ENCODE measurements at regions not wholly inside any gene's neighbourhood (a gene's known extent, or its start where the extent isn't known, plus 50 kb on each side); places are given as distances from the start of the nearest gene placed in this dataset.

- Histone ChIP-seq H3K9me2 (ENCODE audit: low read depth, low read length) (no peaks in the 10 kb centered on the region), H3K27ac (ENCODE audit: low read depth, low read length, poor library complexity, severe bottlenecking) (no peak overlapping the region), H3K4me3 (ENCODE audit: low read depth, low read length, poor library complexity, severe bottlenecking) (no peak overlapping the region), H2AFZ (ENCODE audit: low read length) (no peak overlapping the region), H3K4me2 (ENCODE audit: low read length) (no peak overlapping the region), H3K4me1 (ENCODE audit: insufficient read depth, low read length, severe bottlenecking) (no peaks in the 10 kb centered on the region), H3K9ac (ENCODE audit: low read length) (no peak overlapping the region), H3K79me2 (ENCODE audit: insufficient read depth, low read length) (no peaks in the 10 kb centered on the region), H3K27me3 (ENCODE audit: insufficient read depth, low read length) (no peaks in the 10 kb centered on the region), H3K9me3 (ENCODE audit: low read length) (no peaks in the 10 kb centered on the region), H4K20me1 (ENCODE audit: insufficient read depth, low read length) (no peaks in the 10 kb centered on the region), H3F3A (ENCODE audit: insufficient read depth, low read length) (no peaks in the 10 kb centered on the region), H3K36me3 (ENCODE audit: insufficient read depth, low read length) (no peaks in the 10 kb centered on the region)
- no peak for TF ChIP-seq EZH2 (IDR thresholded peaks at IDR 0.05; ENCODE audit: borderline replicate concordance, low read length)
- TF ChIP-seq, protein P1, sequence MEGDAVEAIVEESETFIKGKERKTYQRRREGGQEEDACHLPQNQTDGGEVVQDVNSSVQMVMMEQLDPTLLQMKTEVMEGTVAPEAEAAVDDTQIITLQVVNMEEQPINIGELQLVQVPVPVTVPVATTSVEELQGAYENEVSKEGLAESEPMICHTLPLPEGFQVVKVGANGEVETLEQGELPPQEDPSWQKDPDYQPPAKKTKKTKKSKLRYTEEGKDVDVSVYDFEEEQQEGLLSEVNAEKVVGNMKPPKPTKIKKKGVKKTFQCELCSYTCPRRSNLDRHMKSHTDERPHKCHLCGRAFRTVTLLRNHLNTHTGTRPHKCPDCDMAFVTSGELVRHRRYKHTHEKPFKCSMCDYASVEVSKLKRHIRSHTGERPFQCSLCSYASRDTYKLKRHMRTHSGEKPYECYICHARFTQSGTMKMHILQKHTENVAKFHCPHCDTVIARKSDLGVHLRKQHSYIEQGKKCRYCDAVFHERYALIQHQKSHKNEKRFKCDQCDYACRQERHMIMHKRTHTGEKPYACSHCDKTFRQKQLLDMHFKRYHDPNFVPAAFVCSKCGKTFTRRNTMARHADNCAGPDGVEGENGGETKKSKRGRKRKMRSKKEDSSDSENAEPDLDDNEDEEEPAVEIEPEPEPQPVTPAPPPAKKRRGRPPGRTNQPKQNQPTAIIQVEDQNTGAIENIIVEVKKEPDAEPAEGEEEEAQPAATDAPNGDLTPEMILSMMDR (IDR thresholded peaks at IDR 0.05; ENCODE audit: low read length), result no peak
Measured at GRCh38 chr10:107492389-107492788, 327.9 kb upstream of the SORCS1 start.

DNA sequence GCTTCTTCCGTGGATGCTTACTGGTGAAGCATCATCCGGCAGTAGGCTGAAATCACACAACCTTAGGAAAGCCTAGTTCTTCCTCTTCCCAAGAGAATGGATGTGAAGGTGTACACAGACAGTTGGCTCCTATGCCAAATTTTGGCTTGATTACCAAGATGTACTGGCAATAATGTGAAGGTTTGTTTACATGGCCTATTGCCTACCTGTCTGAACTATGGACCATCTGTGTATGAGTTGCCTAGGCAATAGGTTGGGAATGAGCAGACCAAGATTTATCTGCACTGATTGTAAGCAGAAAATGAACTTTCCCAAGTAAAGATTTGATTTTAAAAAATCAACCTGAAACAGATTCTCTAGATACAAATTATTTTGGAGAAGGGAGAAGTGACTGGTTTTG lies 325.9 kb upstream of the SORCS1 start:
- no peak overlapping the region for H3K27ac ChIP-seq (ENCODE audit: low read depth, low read length, poor library complexity, severe bottlenecking)
- no peak overlapping the region for H3K9ac ChIP-seq (ENCODE audit: low read length)
- H3K79me2 ChIP-seq (ENCODE audit: insufficient read depth, low read length), result no peaks in the 10 kb centered on the region
- no peaks in the 10 kb centered on the region for H3K27me3 ChIP-seq (ENCODE audit: insufficient read depth, low read length)
- TF ChIP-seq, protein P1 (IDR thresholded peaks at IDR 0.05; ENCODE audit: low read length), result no peak
- no peak for TF ChIP-seq EZH2 (IDR thresholded peaks at IDR 0.05; ENCODE audit: borderline replicate concordance, low read length)
- no peaks in the 10 kb centered on the region for H3K9me2 ChIP-seq (ENCODE audit: low read depth, low read length)
- H2AFZ ChIP-seq (ENCODE audit: low read length), result no peak overlapping the region
- H4K20me1 ChIP-seq (ENCODE audit: insufficient read depth, low read length), result no peaks in the 10 kb centered on the region
- H3K4me1 ChIP-seq (ENCODE audit: insufficient read depth, low read length, severe bottlenecking), result no peaks in the 10 kb centered on the region
- no peaks in the 10 kb centered on the region for H3K36me3 ChIP-seq (ENCODE audit: insufficient read depth, low read length)
- no peak overlapping the region for H3K4me2 ChIP-seq (ENCODE audit: low read length)
- H3K4me3 ChIP-seq (ENCODE audit: low read depth, low read length, poor library complexity, severe bottlenecking), result no peak overlapping the region
- no peaks in the 10 kb centered on the region for H3F3A ChIP-seq (ENCODE audit: insufficient read depth, low read length)
- no peaks in the 10 kb centered on the region for H3K9me3 ChIP-seq (ENCODE audit: low read length)

- Histone ChIP-seq H4K20me1 (ENCODE audit: insufficient read depth, low read length) (no peaks in the 10 kb centered on the region), H3K27me3 (ENCODE audit: insufficient read depth, low read length) (no peaks in the 10 kb centered on the region), H3K79me2 (ENCODE audit: insufficient read depth, low read length) (no peaks in the 10 kb centered on the region), H3K9me2 (ENCODE audit: low read depth, low read length) (no peaks in the 10 kb centered on the region), H3K27ac (ENCODE audit: low read depth, low read length, poor library complexity, severe bottlenecking) (no peak overlapping the region), H2AFZ (ENCODE audit: low read length) (no peak overlapping the region), H3K4me2 (ENCODE audit: low read length) (no peak overlapping the region), H3K9me3 (ENCODE audit: low read length) (no peaks in the 10 kb centered on the region), H3K4me3 (ENCODE audit: low read depth, low read length, poor library complexity, severe bottlenecking) (no peak overlapping the region), H3K36me3 (ENCODE audit: insufficient read depth, low read length) (no peaks in the 10 kb centered on the region), H3K4me1 (ENCODE audit: insufficient read depth, low read length, severe bottlenecking) (no peaks in the 10 kb centered on the region), H3K9ac (ENCODE audit: low read length) (no peak overlapping the region), H3F3A (ENCODE audit: insufficient read depth, low read length) (no peaks in the 10 kb centered on the region)
- TF ChIP-seq EZH2 (IDR thresholded peaks at IDR 0.05; ENCODE audit: borderline replicate concordance, low read length), result no peak
- TF ChIP-seq, protein P1 (IDR thresholded peaks at IDR 0.05; ENCODE audit: low read length), result no peak
Measured at GRCh38 chr10:107487284-107487683, 322.8 kb upstream of the SORCS1 start.

Data from OCI-LY1 (cell line).